ENCODE measurements at regions not wholly inside any gene's neighbourhood (a gene's known extent, or its start where the extent isn't known, plus 50 kb on each side); places are given as distances from the start of the nearest gene placed in this dataset.
A peak's percentile ranks its signal among the peaks of the same experiment; 100 is the strongest.
"Not testable (repeated sequence)": the region's sequence is repeated elsewhere in the genome, so short reads cannot be mapped to it uniquely, and the experiment has no call there.

GRCh38 chr5:10921160-10921559 is 160.1 kb upstream of the DAP start:
- no peak for DNase-seq (ENCODE audit: low spot score)

- DNase-seq (ENCODE audit: low spot score): no peak
Observed at GRCh38 chr5:10920400-10920799, 159.4 kb upstream of the DAP start.

- DNase-seq (ENCODE audit: low spot score): no peak
Observed at GRCh38 chr5:10914741-10915480, 153.9 kb upstream of the DAP start.

GRCh38 chr5:10913841-10914240 is 152.8 kb upstream of the DAP start:
- DNase-seq (ENCODE audit: low spot score): peak; percentile 42

- DNase-seq (ENCODE audit: low spot score): no peak
Observed at GRCh38 chr5:10913181-10913810, 152.3 kb upstream of the DAP start.

GRCh38 chr5:10912435-10912834 is 151.4 kb upstream of the DAP start:
- DNase-seq (ENCODE audit: low spot score): no peak

- no peak for DNase-seq (ENCODE audit: low spot score)
Observed at GRCh38 chr5:10910261-10910660, 149.2 kb upstream of the DAP start.

GRCh38 chr5:10904862-10905432 is 143.9 kb upstream of the DAP start:
- no peak for DNase-seq (ENCODE audit: low spot score)

- DNase-seq (ENCODE audit: low spot score): no peak
Observed at GRCh38 chr5:10903786-10904560, 142.9 kb upstream of the DAP start.

GRCh38 chr5:10902145-10902544 is 141.1 kb upstream of the DAP start:
- DNase-seq (ENCODE audit: low spot score): no peak

- no peak for DNase-seq (ENCODE audit: low spot score)
Observed at GRCh38 chr5:10898514-10898913, 137.5 kb upstream of the DAP start.

- no peak for DNase-seq (ENCODE audit: low spot score)
Observed at GRCh38 chr5:10896016-10896415, 135.0 kb upstream of the DAP start.

- DNase-seq (ENCODE audit: low spot score): peak; percentile 7
Observed at GRCh38 chr5:10894445-10895054, 133.5 kb upstream of the DAP start.

- no peak for DNase-seq (ENCODE audit: low spot score)
Observed at GRCh38 chr5:10892911-10893215, 131.8 kb upstream of the DAP start.

GRCh38 chr5:10892147-10892910 is 131.3 kb upstream of the DAP start:
- no peak for DNase-seq (ENCODE audit: low spot score)

- no peak for DNase-seq (ENCODE audit: low spot score)
Observed at GRCh38 chr5:10891193-10891592, 130.2 kb upstream of the DAP start.

GRCh38 chr5:10886497-10886896 is 125.5 kb upstream of the DAP start:
- DNase-seq (ENCODE audit: low spot score): no peak

- DNase-seq (ENCODE audit: low spot score): no peak
Observed at GRCh38 chr5:10885026-10885425, 124.0 kb upstream of the DAP start.

- not testable (repeated sequence) for DNase-seq (ENCODE audit: low spot score)
Observed at GRCh38 chr5:10883945-10884344, 122.9 kb upstream of the DAP start.

GRCh38 chr5:10880934-10881333 is 119.9 kb upstream of the DAP start:
- DNase-seq (ENCODE audit: low spot score): no peak

- not testable (repeated sequence) for DNase-seq (ENCODE audit: low spot score)
Observed at GRCh38 chr5:10876996-10877395, 116.0 kb upstream of the DAP start.
